HL-60 (cell line): ENCODE measurements at regions not wholly inside any gene's neighbourhood (a gene's known extent, or its start where the extent isn't known, plus 50 kb on each side); places are given as distances from the start of the nearest gene placed in this dataset.

Source experiments
- GABPA ChIP-seq: IDR thresholded peaks from 2 replicates; pipeline ENCODE4 v1.6.1; 2012; ENCODE audit warnings: low read depth
- POLR2AphosphoS5 ChIP-seq: IDR thresholded peaks from 2 replicates; pipeline ENCODE4 v1.6.1; 2012; ENCODE audit warnings: low read depth
- REST ChIP-seq: IDR thresholded peaks from 2 replicates; pipeline ENCODE4 v1.6.1; 2012; ENCODE audit warnings: low read depth; ENCODE audit not compliant: insufficient replicate concordance
- SPI1 ChIP-seq: IDR thresholded peaks from 2 replicates; pipeline ENCODE4 v1.6.1; 2012; ENCODE audit warnings: low read depth, mild to moderate bottlenecking, borderline replicate concordance
- TF ChIP-seq, protein P1 (sequence below): IDR thresholded peaks from one replicate; pipeline ENCODE4 v1.5.1; 2011; ENCODE audit warnings: low read length, control low read depth, inconsistent platforms; ENCODE audit not compliant: insufficient read depth

- TF ChIP-seq, protein P1, sequence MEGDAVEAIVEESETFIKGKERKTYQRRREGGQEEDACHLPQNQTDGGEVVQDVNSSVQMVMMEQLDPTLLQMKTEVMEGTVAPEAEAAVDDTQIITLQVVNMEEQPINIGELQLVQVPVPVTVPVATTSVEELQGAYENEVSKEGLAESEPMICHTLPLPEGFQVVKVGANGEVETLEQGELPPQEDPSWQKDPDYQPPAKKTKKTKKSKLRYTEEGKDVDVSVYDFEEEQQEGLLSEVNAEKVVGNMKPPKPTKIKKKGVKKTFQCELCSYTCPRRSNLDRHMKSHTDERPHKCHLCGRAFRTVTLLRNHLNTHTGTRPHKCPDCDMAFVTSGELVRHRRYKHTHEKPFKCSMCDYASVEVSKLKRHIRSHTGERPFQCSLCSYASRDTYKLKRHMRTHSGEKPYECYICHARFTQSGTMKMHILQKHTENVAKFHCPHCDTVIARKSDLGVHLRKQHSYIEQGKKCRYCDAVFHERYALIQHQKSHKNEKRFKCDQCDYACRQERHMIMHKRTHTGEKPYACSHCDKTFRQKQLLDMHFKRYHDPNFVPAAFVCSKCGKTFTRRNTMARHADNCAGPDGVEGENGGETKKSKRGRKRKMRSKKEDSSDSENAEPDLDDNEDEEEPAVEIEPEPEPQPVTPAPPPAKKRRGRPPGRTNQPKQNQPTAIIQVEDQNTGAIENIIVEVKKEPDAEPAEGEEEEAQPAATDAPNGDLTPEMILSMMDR = no peak
- no peak for TF ChIP-seq POLR2AphosphoS5
- TF ChIP-seq GABPA = no peak
- TF ChIP-seq REST = no peak
- TF ChIP-seq SPI1 = no peak
Observed at GRCh38 chr2:181122601-181123000, 142.2 kb downstream of the UBE2E3 start.
